ENCODE measurements at regions not wholly inside any gene's neighbourhood (a gene's known extent, or its start where the extent isn't known, plus 50 kb on each side); places are given as distances from the start of the nearest gene placed in this dataset.

DNA sequence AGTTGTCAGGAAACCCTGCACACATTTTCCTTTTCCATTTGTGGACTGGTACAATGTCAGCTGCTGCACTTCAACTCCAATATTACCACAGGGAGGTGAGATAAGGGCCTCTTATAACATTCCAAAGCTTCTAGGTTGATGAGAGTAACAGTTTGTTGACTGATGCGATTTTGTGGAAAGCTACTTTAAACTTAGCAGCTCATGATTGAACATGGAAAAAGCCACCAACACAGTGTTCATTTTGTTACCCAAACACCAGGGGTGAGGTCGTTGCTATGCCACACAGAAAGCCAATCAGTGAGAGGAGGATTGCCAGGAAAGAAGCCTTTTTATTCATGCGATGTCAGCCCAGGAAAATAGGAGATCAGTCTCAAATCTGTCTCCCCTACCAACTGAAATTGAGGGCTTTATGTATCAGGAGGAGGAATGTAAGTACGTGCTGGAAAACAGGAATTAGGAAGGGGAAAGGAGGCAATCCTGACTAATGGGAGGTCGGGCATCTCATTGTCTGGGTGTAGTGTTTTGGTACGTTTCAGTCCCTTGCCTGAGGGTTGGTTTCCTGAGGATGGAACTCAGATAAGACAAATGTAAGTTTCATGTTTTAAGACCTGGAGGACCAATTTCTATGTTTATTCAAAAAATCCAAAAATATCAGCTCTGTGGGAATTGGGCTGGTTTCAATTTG, 92.7 kb upstream of the PLEKHA5 start:
- TF ChIP-seq POLR2AphosphoS2 (conservative IDR thresholded peaks at IDR 0.05; ENCODE audit: low read length) (no peak), ZC3H11A (IDR thresholded peaks at IDR 0.05) (no peak), CTCF (IDR thresholded peaks at IDR 0.05) (no peak), POLR2A (IDR thresholded peaks at IDR 0.05; ENCODE audit: low read length) (no peak), ELK1 (IDR thresholded peaks at IDR 0.05; ENCODE audit: low read depth, low read length) (no peak), REST (IDR thresholded peaks at IDR 0.05) (no peak), USF2 (IDR thresholded peaks at IDR 0.05) (no peak), RFX5 (IDR thresholded peaks at IDR 0.05) (no peak), EP300 (IDR thresholded peaks at IDR 0.05) (no peak), SMC3 (IDR thresholded peaks at IDR 0.05) (no peak), SREBF2 (IDR thresholded peaks at IDR 0.05) (no peak), CEBPB (IDR thresholded peaks at IDR 0.05) (no peak), ZSCAN20 (CRISPR knock-in tag; IDR thresholded peaks at IDR 0.05) (no peak)
- TF ChIP-seq, protein P1, sequence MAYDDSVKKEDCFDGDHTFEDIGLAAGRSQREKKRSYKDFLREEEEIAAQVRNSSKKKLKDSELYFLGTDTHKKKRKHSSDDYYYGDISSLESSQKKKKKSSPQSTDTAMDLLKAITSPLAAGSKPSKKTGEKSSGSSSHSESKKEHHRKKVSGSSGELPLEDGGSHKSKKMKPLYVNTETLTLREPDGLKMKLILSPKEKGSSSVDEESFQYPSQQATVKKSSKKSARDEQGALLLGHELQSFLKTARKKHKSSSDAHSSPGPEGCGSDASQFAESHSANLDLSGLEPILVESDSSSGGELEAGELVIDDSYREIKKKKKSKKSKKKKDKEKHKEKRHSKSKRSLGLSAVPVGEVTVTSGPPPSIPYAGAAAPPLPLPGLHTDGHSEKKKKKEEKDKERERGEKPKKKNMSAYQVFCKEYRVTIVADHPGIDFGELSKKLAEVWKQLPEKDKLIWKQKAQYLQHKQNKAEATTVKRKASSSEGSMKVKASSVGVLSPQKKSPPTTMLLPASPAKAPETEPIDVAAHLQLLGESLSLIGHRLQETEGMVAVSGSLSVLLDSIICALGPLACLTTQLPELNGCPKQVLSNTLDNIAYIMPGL (CRISPR knock-in tag; IDR thresholded peaks at IDR 0.05; ENCODE audit: borderline replicate concordance), result no peak

Data from A549 (cell line).